ENCODE measurements at regions not wholly inside any gene's neighbourhood (a gene's known extent, or its start where the extent isn't known, plus 50 kb on each side); places are given as distances from the start of the nearest gene placed in this dataset.

DNA sequence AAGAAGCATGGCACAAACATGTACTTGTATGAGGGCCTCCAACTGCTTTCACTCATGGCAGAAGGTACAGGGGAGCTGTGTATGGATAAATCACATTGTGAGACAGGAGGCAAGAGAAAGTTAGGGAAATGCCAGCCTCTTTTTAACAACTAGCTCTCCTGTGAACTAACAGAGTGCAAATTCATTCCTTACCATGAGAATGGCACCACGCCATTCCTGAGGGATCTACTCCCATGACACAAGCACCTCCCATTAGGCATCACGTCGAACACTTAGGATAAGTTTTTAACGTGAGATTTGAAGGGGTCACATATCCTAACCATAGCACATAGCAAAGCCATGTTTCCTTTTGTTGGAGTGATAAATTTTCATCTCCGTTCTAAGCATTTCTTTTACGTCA lies 747.2 kb upstream of the CHD1 start:
- no peak for TF ChIP-seq POLR2A (IDR thresholded peaks at IDR 0.05; ENCODE audit: low read length)
- no peak for TF ChIP-seq GATA1 (IDR thresholded peaks at IDR 0.05; ENCODE audit: low read depth, low read length)

GRCh38 chr5:99674101-99674500 lies 745.3 kb upstream of the CHD1 start:
- no peak for DNase-seq
- no peak for TF ChIP-seq POLR2A (IDR thresholded peaks at IDR 0.05; ENCODE audit: low read length)
- TF ChIP-seq GATA1 (IDR thresholded peaks at IDR 0.05; ENCODE audit: low read depth, low read length) = no peak

More for the DNA sequence above, 747.2 kb upstream of the CHD1 start:
- no peak for DNase-seq

DNA sequence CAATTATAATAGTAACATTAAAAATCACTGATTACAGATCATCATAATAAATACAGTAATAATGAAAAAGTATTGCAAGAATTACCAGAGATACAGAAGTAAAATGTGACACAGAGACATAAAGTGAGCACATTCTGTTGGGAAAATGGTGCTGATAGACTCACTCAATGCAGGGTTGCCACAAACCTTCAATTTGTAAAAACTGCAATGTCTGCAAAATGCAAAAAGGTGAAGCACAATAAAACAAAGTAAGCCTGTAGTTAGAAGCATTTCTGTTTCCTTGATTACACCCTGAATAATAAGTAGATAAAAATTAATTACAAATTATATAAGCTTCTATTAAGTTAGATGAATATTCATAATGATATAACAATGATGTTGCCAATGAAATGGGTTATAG lies 736.2 kb upstream of the CHD1 start:
- DNase-seq = no peak
- TF ChIP-seq POLR2A (IDR thresholded peaks at IDR 0.05; ENCODE audit: low read length) = no peak
- no peak for TF ChIP-seq GATA1 (IDR thresholded peaks at IDR 0.05; ENCODE audit: low read depth, low read length)

- TF ChIP-seq POLR2A (IDR thresholded peaks at IDR 0.05; ENCODE audit: low read length) = no peak
- no peak for TF ChIP-seq GATA1 (IDR thresholded peaks at IDR 0.05; ENCODE audit: low read depth, low read length)
- no peak for DNase-seq
Measured at GRCh38 chr5:99651298-99651697, 722.5 kb upstream of the CHD1 start.

GRCh38 chr5:99646011-99646647 lies 717.3 kb upstream of the CHD1 start:
- TF ChIP-seq POLR2A (IDR thresholded peaks at IDR 0.05; ENCODE audit: low read length) (no peak), GATA1 (IDR thresholded peaks at IDR 0.05; ENCODE audit: low read depth, low read length) (no peak)
- no peak for DNase-seq

DNA sequence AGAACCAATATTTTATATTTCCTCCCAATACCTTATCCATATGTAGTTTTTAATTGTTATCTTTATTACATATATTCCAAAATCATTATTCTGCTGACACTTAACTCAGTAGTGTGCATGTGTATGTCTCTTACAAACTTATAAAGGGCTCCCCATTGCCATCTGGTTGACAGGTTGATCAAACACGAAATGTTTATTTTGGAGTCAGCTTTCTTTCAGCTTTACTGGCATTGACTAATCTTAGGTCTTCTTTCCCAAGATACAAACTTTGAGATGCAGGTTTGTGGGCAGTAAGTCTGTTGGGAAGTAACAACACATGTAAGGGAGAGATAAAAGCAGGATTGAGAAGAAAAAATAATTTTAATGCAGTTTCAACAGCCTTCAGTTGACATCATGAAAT lies 716.0 kb upstream of the CHD1 start:
- TF ChIP-seq POLR2A (IDR thresholded peaks at IDR 0.05; ENCODE audit: low read length) (no peak), GATA1 (IDR thresholded peaks at IDR 0.05; ENCODE audit: low read depth, low read length) (no peak)
- no peak for DNase-seq

GRCh38 chr5:99640646-99641045 lies 711.8 kb upstream of the CHD1 start:
- no peak for TF ChIP-seq POLR2A (IDR thresholded peaks at IDR 0.05; ENCODE audit: low read length)
- TF ChIP-seq GATA1 (IDR thresholded peaks at IDR 0.05; ENCODE audit: low read depth, low read length) = no peak
- DNase-seq = no peak

GRCh38 chr5:99639905-99640304 lies 711.1 kb upstream of the CHD1 start:
- no peak for TF ChIP-seq POLR2A (IDR thresholded peaks at IDR 0.05; ENCODE audit: low read length)
- TF ChIP-seq GATA1 (IDR thresholded peaks at IDR 0.05; ENCODE audit: low read depth, low read length) = no peak
- no peak for DNase-seq

GRCh38 chr5:99636663-99637062 lies 707.9 kb upstream of the CHD1 start:
- TF ChIP-seq GATA1 (IDR thresholded peaks at IDR 0.05; ENCODE audit: low read depth, low read length) (no peak), POLR2A (IDR thresholded peaks at IDR 0.05; ENCODE audit: low read length) (no peak)
- DNase-seq = no peak

- TF ChIP-seq GATA1 (IDR thresholded peaks at IDR 0.05; ENCODE audit: low read depth, low read length) (no peak), POLR2A (IDR thresholded peaks at IDR 0.05; ENCODE audit: low read length) (no peak)
- DNase-seq = no peak
Measured at GRCh38 chr5:99621772-99622681, 693.2 kb upstream of the CHD1 start.

GRCh38 chr5:99617335-99617734 lies 688.5 kb upstream of the CHD1 start:
- TF ChIP-seq GATA1 (IDR thresholded peaks at IDR 0.05; ENCODE audit: low read depth, low read length) (no peak), POLR2A (IDR thresholded peaks at IDR 0.05; ENCODE audit: low read length) (no peak)
- no peak for DNase-seq

DNA sequence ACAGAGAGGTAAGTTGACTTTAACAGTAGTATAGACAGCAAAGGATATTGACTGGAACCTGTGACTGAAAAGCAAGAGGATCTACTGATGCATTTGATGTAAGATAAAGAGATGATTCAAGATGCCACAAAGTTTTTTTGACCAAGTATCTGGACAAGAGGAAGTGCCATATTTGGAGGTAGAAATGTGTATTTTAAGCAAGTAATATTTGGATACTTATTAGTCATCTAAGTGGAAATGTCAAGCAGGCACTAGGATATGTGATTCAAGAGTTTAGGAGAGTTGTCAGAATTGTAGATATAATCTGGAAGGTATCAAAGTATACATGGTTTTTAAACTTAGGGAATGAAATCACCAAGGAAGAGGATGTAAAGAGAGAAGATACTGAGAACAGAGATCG lies 686.1 kb upstream of the CHD1 start:
- no peak for TF ChIP-seq GATA1 (IDR thresholded peaks at IDR 0.05; ENCODE audit: low read depth, low read length)
- no peak for TF ChIP-seq POLR2A (IDR thresholded peaks at IDR 0.05; ENCODE audit: low read length)
- DNase-seq = no peak

DNA sequence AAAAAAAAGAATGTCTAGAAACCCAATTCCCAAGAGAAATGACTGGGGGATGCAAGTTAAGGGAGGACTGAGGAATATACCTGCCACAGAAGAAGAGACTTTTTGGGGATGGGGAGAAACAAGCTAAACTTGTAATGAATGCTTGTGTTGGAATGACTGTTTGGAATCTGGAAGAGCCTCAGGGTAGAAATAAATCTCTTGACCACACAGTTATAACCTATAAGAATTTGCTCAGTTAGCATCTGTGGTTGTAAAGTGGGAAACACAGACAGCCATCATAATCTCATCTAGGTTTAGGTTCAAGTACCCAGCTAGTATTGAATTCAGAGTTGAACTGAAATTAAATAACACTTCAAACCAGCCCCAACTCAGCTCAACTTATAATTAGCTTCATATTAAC lies 678.3 kb upstream of the CHD1 start:
- DNase-seq = no peak
- no peak for TF ChIP-seq GATA1 (IDR thresholded peaks at IDR 0.05; ENCODE audit: low read depth, low read length)
- TF ChIP-seq POLR2A (IDR thresholded peaks at IDR 0.05; ENCODE audit: low read length) = no peak

- no peak for DNase-seq
- TF ChIP-seq GATA1 (IDR thresholded peaks at IDR 0.05; ENCODE audit: low read depth, low read length) = no peak
- no peak for TF ChIP-seq POLR2A (IDR thresholded peaks at IDR 0.05; ENCODE audit: low read length)
Measured at GRCh38 chr5:99605904-99606303, 677.1 kb upstream of the CHD1 start.

DNA sequence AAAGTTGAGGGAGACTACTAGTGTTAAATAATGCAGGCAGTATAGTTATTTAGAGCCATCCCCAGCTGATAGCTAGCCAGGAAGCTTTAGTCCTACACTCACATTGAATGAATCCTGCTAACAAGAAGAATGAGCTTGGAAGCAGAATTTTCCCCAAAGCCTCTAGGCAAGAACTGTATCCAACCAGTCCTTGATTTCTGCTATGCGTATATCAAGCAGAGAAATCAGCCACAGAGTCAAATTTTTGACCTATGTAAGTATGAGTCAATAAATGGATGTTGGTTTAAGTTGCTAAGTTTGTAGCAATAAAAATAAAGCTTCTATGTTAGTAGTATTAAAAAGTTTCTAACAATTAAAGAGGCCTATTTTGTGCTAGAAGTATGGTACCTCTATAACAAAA lies 672.1 kb upstream of the CHD1 start:
- DNase-seq = no peak
- TF ChIP-seq POLR2A (IDR thresholded peaks at IDR 0.05; ENCODE audit: low read length) (no peak), GATA1 (IDR thresholded peaks at IDR 0.05; ENCODE audit: low read depth, low read length) (no peak)

Measured in erythroblast (primary cell).